ENCODE measurements at regions not wholly inside any gene's neighbourhood (a gene's known extent, or its start where the extent isn't known, plus 50 kb on each side); places are given as distances from the start of the nearest gene placed in this dataset.

DNA sequence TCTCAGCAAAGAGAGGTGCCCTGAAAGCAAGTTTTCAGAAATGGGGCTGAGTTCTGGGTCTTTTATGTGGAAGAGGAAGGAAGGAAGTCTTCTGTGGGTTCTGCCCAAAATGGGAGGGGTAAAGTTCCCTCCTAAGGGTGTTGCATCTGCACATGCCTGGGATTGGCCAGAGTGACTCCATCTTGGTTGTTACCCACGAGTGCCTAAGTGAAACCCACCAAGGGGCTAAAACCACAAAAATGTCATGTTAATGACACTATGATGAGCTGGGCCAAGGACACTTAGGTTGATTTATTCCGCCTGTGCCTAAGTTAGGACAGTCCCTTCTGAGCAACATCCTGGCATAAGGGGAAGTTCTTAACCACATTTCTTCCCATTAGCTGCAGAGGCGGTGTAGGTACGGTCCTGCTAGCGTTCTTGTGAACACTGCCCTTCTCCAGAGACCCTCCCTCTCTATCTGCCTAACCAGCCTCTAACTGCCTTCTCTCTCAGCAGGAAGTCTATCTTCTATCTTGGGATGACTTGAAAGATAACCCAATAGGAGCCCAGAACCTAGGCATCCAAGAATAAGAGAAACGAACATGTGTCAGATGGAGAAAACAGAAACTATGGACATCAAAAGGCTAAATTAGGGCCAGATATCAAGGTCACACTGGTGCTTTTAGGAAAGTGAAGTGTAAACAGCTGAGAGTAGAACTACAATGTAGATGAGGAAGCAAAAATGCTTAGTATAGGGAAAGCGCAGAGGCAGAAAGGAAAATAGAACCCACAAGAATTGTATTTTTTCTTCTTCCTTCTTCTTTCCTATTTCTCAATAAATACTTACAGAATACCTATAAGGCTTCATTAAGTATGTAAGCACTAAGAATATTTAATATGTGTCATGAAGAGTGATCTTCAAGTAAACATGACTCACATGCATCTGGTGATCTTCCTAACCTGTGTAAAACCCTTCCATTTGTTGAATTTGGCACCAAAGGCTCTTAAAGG, 104.2 kb upstream of the AMN1 start:
- TF ChIP-seq CTCF (optimal IDR thresholded peaks at IDR 0.05 in 1 of 3, IDR thresholded peaks at IDR 0.05 in 1 of 3, conservative IDR thresholded peaks at IDR 0.05 in 1 of 3; ENCODE audit: extremely low read depth in 1 of 3, insufficient read depth in 2 of 3, low read length in 3 of 3) (no peak), EZH2 (IDR thresholded peaks at IDR 0.05; ENCODE audit: low read length) (no peak)
- DNase-seq (ENCODE audit: low read depth, low spot score) (no peak), FAIRE-seq (no peak)
- no peak overlapping the region for H3K4me3 ChIP-seq (ENCODE audit: control insufficient read depth in 2 of 3, extremely low read depth in 1 of 3, insufficient read depth in 2 of 3, low read depth in 1 of 3, low read length in 3 of 3)
- H3K9ac ChIP-seq (ENCODE audit: control insufficient read depth, extremely low read depth, insufficient read depth, low read length): no peak overlapping the region
- no peaks in the 10 kb centered on the region for H3K4me1 ChIP-seq (ENCODE audit: control insufficient read depth, extremely low read depth, insufficient read depth, low read length)
- no peaks in the 10 kb centered on the region for H3K27me3 ChIP-seq (ENCODE audit: control insufficient read depth, extremely low read depth, insufficient read depth, low read length)
- no peaks in the 10 kb centered on the region for H3K36me3 ChIP-seq (ENCODE audit: control insufficient read depth in 2 of 2, extremely low read depth in 1 of 2, insufficient read depth in 2 of 2, low read length in 2 of 2)
- H3K9me3 ChIP-seq (ENCODE audit: control insufficient read depth, low read depth, low read length): no peaks in the 10 kb centered on the region
- H3K27ac ChIP-seq (ENCODE audit: control insufficient read depth, insufficient read depth, low read length): no peak overlapping the region
- dilution Hi-C loops (cut with MboI; ENCODE audit: extremely low pct_ligation_motif_present, low sequenced_read_pairs): no loop called here
- no peaks in the 10 kb centered on the region for H3K79me2 ChIP-seq (ENCODE audit: control insufficient read depth, insufficient read depth, low read length)
- H4K20me1 ChIP-seq (ENCODE audit: control insufficient read depth, extremely low read depth, insufficient read depth, low read length): no peaks in the 10 kb centered on the region
- no peaks in the 10 kb centered on the region for H3K9me1 ChIP-seq (ENCODE audit: control insufficient read depth, extremely low read depth, insufficient read depth, low read length)
- H2AFZ ChIP-seq (ENCODE audit: control insufficient read depth, low read length): no peak overlapping the region
- H3K4me2 ChIP-seq (ENCODE audit: control insufficient read depth, extremely low read depth, insufficient read depth, low read depth, low read length): no peak overlapping the region

- dilution Hi-C loops (cut with MboI; ENCODE audit: extremely low pct_ligation_motif_present, low sequenced_read_pairs): no loop called here
- FAIRE-seq: no peak
- Histone ChIP-seq H3K4me1 (ENCODE audit: control insufficient read depth, extremely low read depth, insufficient read depth, low read length) (no peaks in the 10 kb centered on the region), H3K9me3 (ENCODE audit: control insufficient read depth, low read depth, low read length) (no peaks in the 10 kb centered on the region), H3K4me3 (ENCODE audit: control insufficient read depth in 2 of 3, extremely low read depth in 1 of 3, insufficient read depth in 2 of 3, low read depth in 1 of 3, low read length in 3 of 3) (no peak overlapping the region), H3K27ac (ENCODE audit: control insufficient read depth, insufficient read depth, low read length) (no peak overlapping the region), H2AFZ (ENCODE audit: control insufficient read depth, low read length) (no peak overlapping the region), H3K36me3 (ENCODE audit: control insufficient read depth in 2 of 2, extremely low read depth in 1 of 2, insufficient read depth in 2 of 2, low read length in 2 of 2) (no peaks in the 10 kb centered on the region), H3K4me2 (ENCODE audit: control insufficient read depth, extremely low read depth, insufficient read depth, low read depth, low read length) (no peak overlapping the region), H3K79me2 (ENCODE audit: control insufficient read depth, insufficient read depth, low read length) (no peaks in the 10 kb centered on the region), H3K9me1 (ENCODE audit: control insufficient read depth, extremely low read depth, insufficient read depth, low read length) (no peaks in the 10 kb centered on the region), H3K9ac (ENCODE audit: control insufficient read depth, extremely low read depth, insufficient read depth, low read length) (no peak overlapping the region), H4K20me1 (ENCODE audit: control insufficient read depth, extremely low read depth, insufficient read depth, low read length) (no peaks in the 10 kb centered on the region), H3K27me3 (ENCODE audit: control insufficient read depth, extremely low read depth, insufficient read depth, low read length) (no peaks in the 10 kb centered on the region)
- TF ChIP-seq EZH2 (IDR thresholded peaks at IDR 0.05; ENCODE audit: low read length) (no peak), CTCF (optimal IDR thresholded peaks at IDR 0.05 in 1 of 3, IDR thresholded peaks at IDR 0.05 in 1 of 3, conservative IDR thresholded peaks at IDR 0.05 in 1 of 3; ENCODE audit: extremely low read depth in 1 of 3, insufficient read depth in 2 of 3, low read length in 3 of 3) (no peak)
- DNase-seq (ENCODE audit: low read depth, low spot score): no peak
Observed at GRCh38 chr12:31828071-31828470, 99.2 kb upstream of the AMN1 start.

Measured in keratinocyte (primary cell).